IPS-18a (cell line): ENCODE measurements at regions not wholly inside any gene's neighbourhood (a gene's known extent, or its start where the extent isn't known, plus 50 kb on each side); places are given as distances from the start of the nearest gene placed in this dataset.

Experiments used
- H3K27ac ChIP-seq: one replicate; pipeline ENCODE4 v1.5.1; 2013; ENCODE audit warnings: low read length
- H3K27me3 ChIP-seq: one replicate; pipeline ENCODE4 v1.6.1; 2013; ENCODE audit warnings: mild to moderate bottlenecking, low read length; ENCODE audit not compliant: control insufficient read depth, insufficient read depth
- H3K36me3 ChIP-seq: one replicate; pipeline ENCODE4 v1.6.1; 2013; ENCODE audit warnings: low read depth, low read length; ENCODE audit not compliant: control insufficient read depth
- H3K4me1 ChIP-seq: one replicate; pipeline ENCODE4 v1.6.1; 2013; ENCODE audit warnings: low read depth, low read length; ENCODE audit not compliant: control insufficient read depth
- H3K4me3 ChIP-seq: one replicate; pipeline ENCODE4 v1.5.1; 2013; ENCODE audit warnings: low read length
- H3K9ac ChIP-seq: one replicate; pipeline ENCODE4 v1.6.1; 2013; ENCODE audit warnings: mild to moderate bottlenecking, low read length, moderate library complexity
- H3K9me3 ChIP-seq: one replicate; pipeline ENCODE4 v1.6.1; 2013; ENCODE audit warnings: low read depth, low read length; ENCODE audit not compliant: control insufficient read depth

GRCh38 chr2:220876080-220876824 lies 695.9 kb downstream of the EPHA4 start:
- Histone ChIP-seq H3K9ac (no peak overlapping the region), H3K9me3 (no peaks in the 10 kb centered on the region), H3K27ac (no peak overlapping the region), H3K36me3 (no peaks in the 10 kb centered on the region), H3K4me1 (no peaks in the 10 kb centered on the region), H3K27me3 (no peaks in the 10 kb centered on the region), H3K4me3 (no peak overlapping the region)

GRCh38 chr2:220877491-220877890 lies 694.6 kb downstream of the EPHA4 start:
- Histone ChIP-seq H3K36me3 (no peaks in the 10 kb centered on the region), H3K9me3 (no peaks in the 10 kb centered on the region), H3K9ac (no peak overlapping the region), H3K27ac (no peak overlapping the region), H3K27me3 (no peaks in the 10 kb centered on the region), H3K4me1 (no peaks in the 10 kb centered on the region), H3K4me3 (no peak overlapping the region)

GRCh38 chr2:220877897-220878296 lies 694.2 kb downstream of the EPHA4 start:
- Histone ChIP-seq H3K27me3 (no peaks in the 10 kb centered on the region), H3K9ac (no peak overlapping the region), H3K9me3 (no peaks in the 10 kb centered on the region), H3K27ac (no peak overlapping the region), H3K4me1 (no peaks in the 10 kb centered on the region), H3K36me3 (no peaks in the 10 kb centered on the region), H3K4me3 (no peak overlapping the region)

- Histone ChIP-seq H3K36me3 (no peaks in the 10 kb centered on the region), H3K27me3 (no peaks in the 10 kb centered on the region), H3K27ac (no peak overlapping the region), H3K4me1 (no peaks in the 10 kb centered on the region), H3K9ac (no peak overlapping the region), H3K9me3 (no peaks in the 10 kb centered on the region), H3K4me3 (no peak overlapping the region)
Measured at GRCh38 chr2:220880623-220881596, 691.2 kb downstream of the EPHA4 start.

- H3K9me3 ChIP-seq, result no peaks in the 10 kb centered on the region
- H3K27ac ChIP-seq, result no peak overlapping the region
- H3K4me1 ChIP-seq, result peaks cover 11% of the 10 kb centered on the region
- no peaks in the 10 kb centered on the region for H3K36me3 ChIP-seq
- no peak overlapping the region for H3K9ac ChIP-seq
- H3K27me3 ChIP-seq, result no peaks in the 10 kb centered on the region
- no peak overlapping the region for H3K4me3 ChIP-seq
Measured at GRCh38 chr2:220882507-220882906, 689.6 kb downstream of the EPHA4 start.

GRCh38 chr2:220885593-220885992 lies 686.5 kb downstream of the EPHA4 start:
- peaks cover 21% of the 10 kb centered on the region for H3K4me1 ChIP-seq
- no peaks in the 10 kb centered on the region for H3K36me3 ChIP-seq
- H3K9me3 ChIP-seq, result no peaks in the 10 kb centered on the region
- H3K4me3 ChIP-seq, result no peak overlapping the region
- H3K27ac ChIP-seq, result no peak overlapping the region
- H3K9ac ChIP-seq, result no peak overlapping the region
- H3K27me3 ChIP-seq, result no peaks in the 10 kb centered on the region

GRCh38 chr2:220887271-220887870 lies 684.7 kb downstream of the EPHA4 start:
- Histone ChIP-seq H3K27ac (no peak overlapping the region), H3K9ac (no peak overlapping the region), H3K9me3 (no peaks in the 10 kb centered on the region), H3K36me3 (no peaks in the 10 kb centered on the region), H3K4me1 (peaks cover 21% of the 10 kb centered on the region), H3K27me3 (no peaks in the 10 kb centered on the region), H3K4me3 (no peak overlapping the region)

- Histone ChIP-seq H3K27ac (no peak overlapping the region), H3K4me1 (peaks cover 21% of the 10 kb centered on the region), H3K27me3 (no peaks in the 10 kb centered on the region), H3K9ac (no peak overlapping the region), H3K9me3 (no peaks in the 10 kb centered on the region), H3K36me3 (no peaks in the 10 kb centered on the region), H3K4me3 (no peak overlapping the region)
Measured at GRCh38 chr2:220887876-220888275, 684.2 kb downstream of the EPHA4 start.

- H3K36me3 ChIP-seq, result no peaks in the 10 kb centered on the region
- H3K4me1 ChIP-seq, result peaks cover 21% of the 10 kb centered on the region
- no peaks in the 10 kb centered on the region for H3K9me3 ChIP-seq
- H3K27ac ChIP-seq, result no peak overlapping the region
- H3K9ac ChIP-seq, result no peak overlapping the region
- H3K27me3 ChIP-seq, result no peaks in the 10 kb centered on the region
- no peak overlapping the region for H3K4me3 ChIP-seq
Measured at GRCh38 chr2:220890931-220891330, 681.2 kb downstream of the EPHA4 start.

GRCh38 chr2:220891405-220891804 lies 680.7 kb downstream of the EPHA4 start:
- no peaks in the 10 kb centered on the region for H3K9me3 ChIP-seq
- H3K4me1 ChIP-seq, result peaks cover 18% of the 10 kb centered on the region
- H3K9ac ChIP-seq, result no peak overlapping the region

GRCh38 chr2:220892018-220892634 lies 680.0 kb downstream of the EPHA4 start:
- H3K27ac ChIP-seq, result no peak overlapping the region
- no peaks in the 10 kb centered on the region for H3K9me3 ChIP-seq
- no peaks in the 10 kb centered on the region for H3K27me3 ChIP-seq
- peaks cover 13% of the 10 kb centered on the region for H3K4me1 ChIP-seq
- H3K9ac ChIP-seq, result no peak overlapping the region
- H3K4me3 ChIP-seq, result no peak overlapping the region
- no peaks in the 10 kb centered on the region for H3K36me3 ChIP-seq

More at GRCh38 chr2:220891405-220891804, 680.7 kb downstream of the EPHA4 start:
- no peaks in the 10 kb centered on the region for H3K36me3 ChIP-seq
- no peaks in the 10 kb centered on the region for H3K27me3 ChIP-seq
- no peak overlapping the region for H3K4me3 ChIP-seq
- no peak overlapping the region for H3K27ac ChIP-seq
